GM10266 (cell line): ENCODE measurements at regions not wholly inside any gene's neighbourhood (a gene's known extent, or its start where the extent isn't known, plus 50 kb on each side); places are given as distances from the start of the nearest gene placed in this dataset.

Experiments
- DNase-seq: peaks from one replicate; pipeline ENCODE4 v3.0.0; 2012; ENCODE audit errors: extremely low spot score
- CTCF ChIP-seq: IDR thresholded peaks from 2 replicates; pipeline ENCODE4 v1.5.1; 2012; ENCODE audit warnings: mild to moderate bottlenecking, low read depth; ENCODE audit not compliant: control insufficient read depth, insufficient read depth; ENCODE audit errors: missing control alignments

DNA sequence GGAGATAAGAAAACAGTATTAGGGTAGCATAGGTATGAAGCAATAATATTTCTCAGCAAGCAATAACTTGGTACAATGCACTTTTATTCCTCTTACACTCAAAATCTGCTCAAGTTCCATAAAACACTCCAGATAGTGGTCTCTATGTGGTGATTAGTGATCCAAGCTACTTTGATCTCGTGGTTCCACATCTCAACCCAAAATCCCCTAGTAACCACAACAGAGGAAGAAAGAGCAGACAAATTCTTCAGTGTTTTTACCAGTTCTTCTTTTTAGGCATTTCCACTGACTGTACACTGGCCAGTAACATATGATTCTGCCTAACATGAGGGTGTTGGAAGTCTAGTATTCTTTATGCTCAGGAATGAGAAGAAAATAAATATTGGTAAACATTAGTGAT is 309.0 kb upstream of the PTCHD4 start:
- no peak for DNase-seq
- no peak for TF ChIP-seq CTCF

GRCh38 chr6:48417927-48418326 is 306.9 kb upstream of the PTCHD4 start:
- DNase-seq = no peak

DNA sequence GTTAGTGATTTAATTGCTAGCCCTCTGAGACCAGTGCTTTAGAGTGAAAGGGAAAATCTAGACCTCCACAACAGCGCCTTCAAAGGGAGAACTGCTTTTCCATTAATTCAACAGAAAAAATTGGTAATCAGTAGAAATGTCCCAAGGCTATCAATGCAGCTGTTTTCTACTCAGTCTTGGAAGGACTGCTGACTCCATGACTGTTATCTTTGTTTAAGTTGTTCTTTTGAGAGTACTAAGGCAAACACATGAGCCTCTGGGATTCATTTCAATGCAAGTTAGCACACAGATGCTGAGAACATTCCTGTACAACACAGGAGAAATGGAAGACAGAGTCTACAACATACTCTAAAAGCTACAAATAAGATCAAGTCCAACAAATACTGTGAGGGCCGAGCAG is 301.7 kb upstream of the PTCHD4 start:
- DNase-seq = no peak
- TF ChIP-seq CTCF = no peak

More at GRCh38 chr6:48417927-48418326, 306.9 kb upstream of the PTCHD4 start:
- TF ChIP-seq CTCF = no peak

DNA sequence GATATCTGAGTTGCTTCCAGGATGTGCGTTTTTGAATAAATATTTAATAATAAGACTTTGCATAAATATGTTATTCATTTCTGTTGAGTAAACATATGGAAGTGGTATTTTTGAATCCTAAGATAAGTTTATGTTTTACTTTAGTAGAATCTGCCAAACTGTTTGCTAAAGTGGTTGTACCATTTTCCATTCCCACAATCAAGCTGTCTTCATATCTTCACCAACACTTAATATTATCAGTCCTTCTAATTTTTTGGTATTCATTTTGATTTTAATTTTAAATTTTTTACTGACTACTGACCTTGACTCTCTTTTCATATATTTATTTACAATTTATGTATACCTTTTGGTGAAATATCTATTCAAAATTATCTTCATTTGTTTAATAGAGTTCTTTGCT is 293.9 kb upstream of the PTCHD4 start:
- TF ChIP-seq CTCF = no peak
- no peak for DNase-seq

DNA sequence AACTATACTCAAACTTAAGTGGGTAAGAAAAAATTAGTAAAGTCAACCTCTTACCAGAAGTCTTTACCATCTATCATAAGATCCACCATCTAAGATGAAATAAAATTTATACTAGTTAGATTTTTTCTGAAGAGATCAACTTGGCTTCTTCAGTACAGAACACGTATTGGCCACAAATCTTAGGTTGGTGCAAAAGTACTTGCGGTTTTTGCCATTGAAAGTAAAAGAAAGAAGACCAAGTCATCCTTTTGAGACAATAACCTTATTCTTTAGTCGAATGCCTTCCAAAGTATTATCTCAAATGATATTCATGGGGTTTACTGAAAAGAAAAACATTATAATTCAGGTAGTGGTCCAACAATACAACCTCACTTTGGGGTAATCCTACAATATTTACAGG is 292.6 kb upstream of the PTCHD4 start:
- TF ChIP-seq CTCF = no peak
- no peak for DNase-seq

GRCh38 chr6:48401016-48401415 is 290.0 kb upstream of the PTCHD4 start:
- DNase-seq = no peak
- no peak for TF ChIP-seq CTCF

DNA sequence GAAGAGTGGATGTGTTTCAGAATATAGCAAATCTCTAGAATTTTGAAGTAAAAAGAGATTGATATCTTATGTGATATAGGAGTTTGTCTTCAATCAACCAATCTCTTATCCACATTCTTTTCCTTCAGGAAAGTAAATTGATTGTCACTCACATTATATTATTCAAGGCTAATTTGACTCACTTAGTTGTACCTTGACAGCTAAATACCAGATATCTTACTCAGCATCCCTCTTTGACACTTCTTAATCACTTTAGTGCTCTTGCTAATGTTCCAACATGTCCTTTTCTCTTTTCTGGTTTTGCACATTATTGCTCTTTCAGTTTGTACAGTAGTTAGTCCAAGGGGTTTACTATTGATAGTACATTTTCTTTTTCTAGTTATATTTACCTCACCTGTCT is 286.9 kb upstream of the PTCHD4 start:
- no peak for DNase-seq
- no peak for TF ChIP-seq CTCF
